ENCODE measurements at regions not wholly inside any gene's neighbourhood (a gene's known extent, or its start where the extent isn't known, plus 50 kb on each side); places are given as distances from the start of the nearest gene placed in this dataset.
A peak's percentile ranks its signal among the peaks of the same experiment; 100 is the strongest.
"Not testable (repeated sequence)": the region's sequence is repeated elsewhere in the genome, so short reads cannot be mapped to it uniquely, and the experiment has no call there.

DNA sequence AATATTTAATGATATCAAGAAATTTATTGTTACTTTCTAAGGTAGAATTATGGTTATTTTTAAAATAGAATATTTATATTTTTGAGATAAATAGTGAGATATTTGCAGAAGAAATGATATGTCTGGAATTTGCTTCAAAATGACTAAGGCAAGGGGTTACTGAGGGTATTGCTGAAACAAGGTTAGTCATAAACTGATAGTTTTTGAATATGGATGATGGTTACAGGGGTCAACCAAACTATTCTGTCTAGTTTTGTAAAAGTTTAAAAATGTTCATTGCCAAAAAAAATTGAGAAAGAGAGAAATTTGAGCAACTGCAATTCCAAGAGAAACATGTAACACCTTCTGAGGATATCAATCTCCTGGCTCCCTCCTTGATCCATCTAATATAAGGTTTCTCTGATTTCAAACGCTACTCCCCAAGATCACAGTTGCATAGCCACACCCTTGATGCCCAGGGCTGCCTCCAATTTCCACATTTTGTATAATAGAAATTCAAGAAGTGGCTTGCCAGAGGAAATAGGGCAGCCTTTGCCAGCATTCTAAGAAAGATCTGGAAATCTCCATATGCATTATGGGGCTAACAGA, 159.4 kb upstream of the NAMPT start:
- DNase-seq: no peak

DNA sequence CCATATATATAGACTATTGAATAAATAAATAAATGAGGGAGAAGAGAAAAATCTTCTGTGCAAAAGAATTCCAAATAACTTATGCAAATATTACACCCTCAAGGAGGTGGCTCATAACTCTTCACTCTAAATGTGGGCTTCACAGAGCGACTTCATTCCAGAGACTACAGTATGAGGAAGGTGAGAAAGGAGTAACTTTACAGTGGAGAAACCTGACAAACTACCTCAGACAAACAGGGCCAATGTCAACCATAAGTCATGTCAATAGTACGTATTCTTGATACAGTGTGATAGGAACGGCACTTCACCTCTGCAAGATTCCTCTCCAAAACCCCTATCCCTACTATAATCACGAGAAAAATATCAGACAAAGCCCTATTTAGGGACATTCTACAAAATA, 158.4 kb upstream of the NAMPT start:
- no peak for DNase-seq

DNA sequence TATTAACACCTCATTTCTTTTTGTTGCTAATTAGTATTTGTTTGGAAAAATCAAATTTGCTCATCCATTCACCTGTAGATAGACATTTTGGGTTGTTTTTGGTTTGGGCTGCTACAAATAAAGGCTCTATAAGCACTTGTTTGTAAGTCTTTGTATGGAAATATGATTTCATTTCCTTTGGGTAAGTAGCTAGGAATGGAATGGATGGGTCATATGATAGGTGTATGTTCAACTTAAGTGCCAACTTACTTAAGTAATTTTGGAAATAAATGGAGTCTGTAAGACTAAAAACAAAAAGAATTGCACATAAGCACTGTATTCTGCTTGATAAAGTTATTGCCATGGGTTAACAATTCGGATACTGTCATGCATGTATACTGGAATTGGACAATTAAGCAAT, 157.7 kb upstream of the NAMPT start:
- DNase-seq: no peak

DNA sequence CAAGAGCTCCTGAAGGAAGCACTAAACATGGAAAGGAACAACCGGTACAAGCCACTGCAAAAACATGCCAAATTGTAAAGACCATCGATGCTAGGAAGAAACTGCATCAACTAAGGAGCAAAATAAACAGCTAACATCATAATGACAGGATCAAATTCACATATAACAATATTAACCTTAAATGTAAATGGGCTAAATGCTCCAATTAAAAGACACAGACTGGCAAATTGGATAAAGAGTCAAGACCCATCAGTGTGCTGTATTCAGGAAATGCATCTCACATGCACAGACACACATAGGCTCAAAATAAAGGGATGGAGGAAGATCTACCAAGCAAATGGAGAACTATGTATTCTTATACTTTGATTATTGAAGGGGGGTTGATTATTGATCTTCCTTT, 156.6 kb upstream of the NAMPT start:
- DNase-seq: not testable (repeated sequence)

DNA sequence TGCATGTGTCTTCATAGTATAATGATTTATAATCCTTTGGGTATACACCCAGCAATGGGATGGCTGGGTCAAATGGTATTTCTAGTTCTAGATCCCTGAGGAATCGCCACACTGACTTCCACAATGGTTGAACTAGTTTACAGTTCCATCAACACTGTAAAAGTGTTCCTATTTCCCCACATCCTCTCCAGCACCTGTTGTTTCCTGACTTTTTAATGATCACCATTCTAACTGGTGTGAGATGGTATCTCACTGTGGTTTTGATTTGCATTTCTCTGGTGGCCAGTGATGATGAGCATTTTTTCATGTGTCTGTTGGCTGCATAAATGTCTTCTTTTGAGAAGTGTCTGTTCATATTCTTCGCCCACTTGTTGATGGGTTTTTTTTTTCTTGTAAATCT, 152.2 kb upstream of the NAMPT start:
- DNase-seq: not testable (repeated sequence)

DNA sequence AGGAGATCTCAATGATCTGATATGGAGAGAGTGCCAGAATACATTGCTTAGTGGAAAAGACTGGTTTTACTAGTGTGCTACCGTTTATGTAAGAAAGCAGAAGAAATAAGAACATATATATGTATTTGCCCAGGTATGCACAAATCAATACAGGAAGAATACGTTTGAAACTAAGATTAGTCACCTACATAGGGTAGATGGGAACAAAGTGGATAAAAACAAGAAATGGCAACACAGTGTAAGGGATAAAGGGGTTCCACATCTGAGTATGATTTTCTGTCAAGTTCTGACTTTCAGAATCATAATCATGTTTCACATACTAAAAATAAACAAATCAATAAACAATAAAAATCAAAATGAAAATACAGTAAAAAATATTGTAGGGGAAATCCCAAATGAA, 148.6 kb upstream of the NAMPT start:
- DNase-seq: no peak

DNA sequence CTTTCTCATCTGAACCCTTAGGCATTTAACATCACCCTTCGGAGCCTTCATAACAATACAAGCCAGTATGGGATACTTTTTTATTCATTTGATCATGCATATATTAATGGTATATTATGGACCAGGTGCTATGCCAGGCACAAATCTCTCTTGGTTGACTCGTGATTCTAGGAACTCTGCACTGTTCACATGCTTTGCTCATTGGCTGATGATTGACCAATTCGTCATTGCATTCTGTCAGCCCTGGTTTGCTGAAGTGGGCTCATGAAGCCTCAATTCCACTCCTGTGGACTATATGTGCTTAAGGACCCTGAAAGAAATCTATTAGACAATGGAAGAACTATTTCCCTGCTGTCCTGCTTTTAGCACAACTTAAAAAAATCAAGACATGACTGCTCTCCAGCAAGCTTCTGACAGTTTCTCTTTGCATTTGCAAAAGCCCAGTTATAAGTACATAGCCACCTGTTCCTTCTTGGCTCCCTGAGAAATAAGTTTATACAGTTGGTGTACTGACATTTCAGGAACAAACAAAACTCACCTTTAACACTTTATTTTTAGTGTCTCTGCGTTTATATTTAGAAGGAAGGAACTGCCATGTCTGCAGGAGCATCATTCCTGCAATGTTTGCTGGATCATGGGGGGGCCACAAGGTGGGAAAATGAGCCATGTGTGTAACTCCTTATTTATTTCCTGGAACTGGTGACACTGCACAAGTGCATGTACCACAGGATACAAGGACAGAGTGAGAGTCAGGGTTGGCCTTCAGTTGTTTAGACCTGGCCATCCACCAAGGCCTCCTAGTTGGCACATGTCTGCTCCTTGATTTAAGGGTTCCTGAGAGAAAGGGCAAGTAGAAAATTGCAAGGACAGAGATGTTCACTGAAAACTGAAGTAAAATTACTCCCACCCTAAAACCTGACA, 146.0 kb upstream of the NAMPT start:
- no peak for DNase-seq

DNA sequence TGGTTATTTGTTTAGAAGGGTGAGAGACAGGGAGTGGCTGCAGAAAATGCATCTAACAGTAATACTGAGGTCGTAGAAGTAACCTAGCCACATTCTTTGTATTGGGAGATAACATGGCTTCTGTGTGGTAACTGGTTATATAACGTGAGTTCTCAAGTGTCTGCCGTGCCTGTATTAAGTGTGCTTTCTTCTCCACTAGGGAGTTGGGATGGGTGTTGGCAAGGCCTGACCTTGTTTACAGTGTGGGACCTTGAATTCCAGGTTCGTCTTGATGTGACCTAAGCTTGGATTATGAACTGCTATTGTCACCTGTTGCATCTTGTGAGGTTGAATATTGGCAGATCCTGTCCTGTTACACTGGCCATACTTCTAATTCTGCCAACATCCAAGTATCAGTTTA, 145.3 kb upstream of the NAMPT start:
- no peak for DNase-seq

DNA sequence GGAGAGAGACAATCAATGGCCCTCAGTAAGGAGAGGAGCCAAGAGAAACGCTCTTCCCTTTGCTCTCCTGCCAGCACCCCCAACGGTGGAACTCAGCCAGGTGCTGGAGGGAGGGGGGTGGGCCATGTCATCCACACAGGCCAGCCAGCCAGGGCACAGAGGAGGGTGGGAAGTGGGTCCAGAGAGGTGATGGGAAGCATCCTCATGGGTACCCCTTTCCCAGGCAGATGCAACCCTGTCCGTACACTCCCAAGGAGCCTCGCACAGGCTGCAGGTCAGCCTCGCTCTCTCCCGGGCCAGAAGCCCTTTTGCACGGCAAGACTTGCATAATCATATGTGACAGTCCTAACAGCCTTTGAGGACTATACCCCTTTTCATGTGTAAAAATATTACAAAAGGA, 142.0 kb upstream of the NAMPT start:
- DNase-seq: no peak

DNA sequence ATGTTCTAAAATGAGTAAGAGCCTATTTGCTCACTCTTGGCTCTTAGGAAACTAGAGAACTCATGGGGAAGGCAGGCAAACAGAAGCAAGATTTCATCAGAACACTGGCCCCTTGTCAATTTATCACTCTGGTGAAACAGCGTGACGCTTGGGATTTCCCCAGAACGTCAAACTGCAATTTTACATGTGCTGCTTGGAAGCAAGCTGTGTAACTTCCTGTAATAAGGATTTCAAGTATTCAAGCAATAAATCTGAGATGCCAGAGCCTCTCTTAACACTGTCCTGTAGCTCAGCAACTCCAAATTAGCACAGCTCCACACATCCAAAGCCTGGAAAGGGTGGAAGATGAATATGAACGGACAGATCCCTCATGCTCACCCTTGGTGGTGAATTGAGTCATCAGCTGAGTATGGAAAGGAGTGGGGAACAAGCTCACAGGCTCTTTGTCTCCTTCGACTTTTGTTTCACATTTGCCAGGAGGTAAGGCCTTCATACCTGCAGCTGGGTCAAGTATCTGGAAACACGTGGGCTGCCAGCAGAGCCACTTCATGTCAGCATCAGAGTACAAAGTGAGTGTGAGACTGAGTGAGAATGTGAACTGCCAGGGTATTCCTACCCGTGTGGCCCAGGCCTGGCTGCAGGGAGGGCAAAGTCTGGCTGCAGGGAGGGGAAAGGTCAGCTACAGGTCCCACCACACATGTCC, 140.4 kb upstream of the NAMPT start:
- peak; percentile 99 for DNase-seq

DNA sequence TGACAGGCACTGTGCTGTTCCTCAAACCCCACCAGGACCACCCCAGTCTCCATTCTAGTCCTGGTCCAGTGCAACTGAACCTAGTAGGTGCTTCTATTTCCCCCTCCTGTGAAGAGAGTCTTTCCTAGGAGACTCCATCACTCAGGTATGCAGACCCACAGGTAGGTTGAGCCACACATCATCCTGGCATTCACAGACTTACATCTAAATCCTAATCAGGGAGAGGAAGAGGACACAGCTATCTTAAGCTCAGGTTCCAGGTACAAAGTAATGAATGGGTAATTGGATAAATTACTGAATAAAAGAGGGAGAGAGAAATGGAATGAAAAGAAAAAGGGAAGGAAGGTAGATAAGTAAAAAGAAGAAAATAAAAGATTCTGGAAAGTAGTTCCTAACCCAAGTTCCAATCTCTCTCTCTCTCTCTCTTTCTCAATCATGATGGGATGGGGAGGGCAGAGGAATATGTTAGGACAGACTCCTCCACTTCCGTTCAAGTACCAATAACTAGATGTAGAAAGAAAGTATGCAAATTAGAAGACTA, 139.8 kb upstream of the NAMPT start:
- no peak for DNase-seq

DNA sequence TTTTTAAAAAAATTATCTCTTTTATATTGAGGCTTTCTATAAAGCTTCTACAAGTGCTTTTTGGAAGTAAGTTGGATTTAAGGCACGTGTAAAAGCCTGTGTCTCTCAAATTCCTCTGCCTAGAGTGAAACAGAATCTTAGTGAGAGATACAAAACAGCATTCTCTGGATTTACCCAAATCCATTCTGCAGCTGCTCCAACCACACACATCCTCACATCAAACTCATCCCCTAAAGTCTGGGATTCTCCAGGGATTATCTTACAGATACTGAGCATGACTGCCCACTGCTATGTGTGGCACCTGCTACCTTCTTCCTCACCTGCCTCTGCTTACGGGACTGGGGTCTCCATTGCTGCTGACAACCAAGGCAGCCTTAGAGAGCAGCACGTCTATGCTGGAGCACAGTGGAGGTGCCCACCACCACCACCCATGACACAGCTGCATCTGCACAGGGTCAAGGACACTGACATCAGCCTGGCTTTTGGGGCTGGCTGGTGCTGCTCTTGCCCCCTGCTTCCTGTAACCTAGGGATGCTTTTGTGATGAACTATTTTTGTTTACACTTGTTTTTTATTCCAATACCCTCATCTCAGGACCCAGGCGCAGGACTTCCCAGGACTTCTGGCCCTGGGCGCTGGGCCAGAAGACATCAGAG, 139.2 kb upstream of the NAMPT start:
- no peak for DNase-seq

DNA sequence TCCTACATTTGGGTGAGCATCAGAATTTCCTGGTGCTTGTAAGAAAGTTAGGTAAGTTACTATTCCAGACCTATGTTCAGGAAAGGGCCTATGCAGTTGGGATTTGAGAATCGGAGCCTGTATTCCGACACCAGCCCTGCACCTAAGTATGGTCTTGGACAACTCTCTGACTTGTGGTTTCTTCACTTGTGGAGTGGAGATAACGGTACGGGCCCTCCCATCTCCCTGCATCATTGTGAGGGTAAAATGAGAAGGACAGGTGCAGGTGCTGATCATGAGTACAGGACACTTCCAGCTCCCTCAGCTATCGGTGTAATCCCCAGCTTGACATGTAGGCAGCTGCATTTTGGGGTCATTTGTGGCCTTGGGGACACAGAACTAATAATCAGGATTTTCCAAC, 138.3 kb upstream of the NAMPT start:
- no peak for DNase-seq

DNA sequence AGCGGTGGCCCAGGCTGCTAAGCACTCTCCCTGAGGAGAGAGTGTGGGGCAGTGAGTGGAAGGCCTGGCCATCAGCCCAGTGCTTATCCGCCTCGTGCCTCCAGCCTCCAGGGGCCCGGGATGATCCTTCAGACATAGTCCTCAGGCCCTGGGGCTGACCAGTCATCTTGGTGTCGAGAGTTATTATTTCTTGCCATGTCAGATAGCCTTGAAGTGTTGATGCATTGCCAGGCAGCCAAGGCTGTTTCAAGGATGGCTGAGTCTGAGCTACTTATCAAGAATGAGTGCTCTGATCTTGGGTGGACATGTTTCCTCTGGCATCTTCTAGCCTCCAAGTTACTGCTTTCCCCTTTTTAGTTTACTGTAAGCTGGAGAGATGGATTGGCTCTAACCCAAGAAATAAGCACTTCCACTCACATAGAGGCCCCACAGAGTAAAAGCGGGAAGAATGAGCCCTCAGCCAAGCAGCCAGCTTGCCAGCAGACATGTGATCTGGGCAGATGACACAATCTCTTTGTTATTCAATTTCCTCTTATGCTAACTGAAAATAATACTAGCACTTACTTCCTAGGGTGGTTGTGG, 136.5 kb upstream of the NAMPT start:
- DNase-seq: peak; percentile 94

DNA sequence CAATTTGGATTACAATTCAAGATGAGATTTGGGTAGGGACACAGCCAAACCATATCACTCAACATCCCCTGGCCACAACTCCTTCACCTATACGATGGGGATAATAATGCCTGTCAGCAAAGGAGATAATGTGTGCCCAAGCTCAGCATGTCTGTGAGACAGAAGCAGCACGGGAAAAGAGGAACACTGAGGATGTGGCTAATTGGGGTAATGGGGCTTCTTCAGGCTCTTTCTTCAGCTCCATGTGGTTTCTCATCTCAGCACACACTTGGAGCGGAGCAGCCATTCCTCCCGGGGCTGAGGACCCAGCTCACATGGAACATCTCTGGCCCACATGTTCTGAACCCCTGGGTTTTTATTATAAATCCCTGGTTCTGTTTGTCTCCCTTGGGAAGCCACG, 136.0 kb upstream of the NAMPT start:
- peak; percentile 27 for DNase-seq

DNA sequence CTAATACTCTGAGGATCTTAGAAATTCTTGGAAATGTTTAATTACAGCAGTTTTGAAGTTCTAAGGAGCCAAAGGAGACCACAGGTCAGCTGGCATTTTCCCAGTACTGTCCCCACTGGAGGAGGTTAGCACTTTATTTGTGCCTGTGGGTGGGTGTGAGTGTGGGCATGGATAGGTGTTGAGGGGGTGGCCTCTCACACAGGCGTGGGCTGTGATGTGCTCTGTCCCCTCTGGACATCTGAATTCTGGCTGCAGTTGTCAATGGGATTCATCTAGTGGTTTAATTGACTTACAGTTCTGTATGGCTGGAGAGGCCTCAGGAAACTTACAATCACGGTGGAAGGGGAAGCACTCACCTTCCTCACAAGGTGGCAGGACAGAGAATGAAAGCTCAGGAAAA, 135.4 kb upstream of the NAMPT start:
- DNase-seq: no peak

DNA sequence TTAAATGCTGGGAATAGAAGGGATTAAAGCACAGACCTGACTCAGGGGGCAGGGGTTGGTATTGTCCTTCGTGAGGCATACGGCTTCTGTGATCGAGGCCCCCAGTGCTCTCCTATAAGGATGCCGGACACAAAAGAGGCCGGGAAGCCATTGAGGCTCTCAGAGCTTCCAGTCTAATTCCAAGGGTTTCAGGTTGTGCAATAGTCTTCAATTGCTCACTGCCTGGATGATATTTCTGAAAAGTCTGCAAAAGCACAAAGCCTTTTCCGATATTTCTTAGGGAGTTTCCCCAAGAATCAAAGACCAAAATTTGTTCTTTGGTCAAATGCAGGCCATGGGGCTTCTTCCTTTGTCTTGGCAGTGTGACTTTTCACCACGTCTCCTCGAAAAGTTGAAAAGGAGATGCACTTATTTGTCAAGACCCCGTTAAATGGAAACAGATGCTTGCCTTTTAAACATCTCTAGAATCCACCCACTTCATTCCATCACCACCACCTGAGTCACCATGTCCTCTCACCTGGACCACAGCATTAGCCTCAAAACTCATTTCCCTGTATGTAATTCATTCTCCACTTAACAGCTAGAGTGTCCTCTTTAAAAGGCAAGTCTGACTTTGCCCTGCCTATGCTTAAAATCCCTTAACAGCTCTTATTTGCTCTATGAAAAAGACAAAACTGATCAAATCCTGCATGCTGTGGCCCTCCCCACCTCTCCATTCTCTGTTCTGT, 134.8 kb upstream of the NAMPT start:
- DNase-seq: no peak

DNA sequence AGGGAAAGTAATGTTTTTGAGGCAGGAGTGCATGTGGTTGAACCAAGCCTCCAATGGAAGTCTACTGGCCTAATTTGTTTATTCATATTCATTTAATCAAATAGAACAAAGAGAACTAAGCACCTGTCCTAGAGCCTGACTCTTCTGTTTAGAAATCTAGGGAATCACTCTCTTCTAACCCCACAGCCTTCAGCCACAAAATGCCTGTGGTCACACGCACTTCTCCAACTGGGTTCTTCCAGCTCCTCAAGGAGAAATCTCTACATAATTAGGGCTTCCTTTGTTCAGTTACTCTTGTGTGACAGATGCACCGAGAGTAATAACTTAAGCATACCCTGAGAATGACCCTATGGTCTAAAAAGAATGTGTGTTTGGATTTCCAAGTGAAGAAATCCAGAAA, 133.7 kb upstream of the NAMPT start:
- DNase-seq: peak; percentile 16

DNA sequence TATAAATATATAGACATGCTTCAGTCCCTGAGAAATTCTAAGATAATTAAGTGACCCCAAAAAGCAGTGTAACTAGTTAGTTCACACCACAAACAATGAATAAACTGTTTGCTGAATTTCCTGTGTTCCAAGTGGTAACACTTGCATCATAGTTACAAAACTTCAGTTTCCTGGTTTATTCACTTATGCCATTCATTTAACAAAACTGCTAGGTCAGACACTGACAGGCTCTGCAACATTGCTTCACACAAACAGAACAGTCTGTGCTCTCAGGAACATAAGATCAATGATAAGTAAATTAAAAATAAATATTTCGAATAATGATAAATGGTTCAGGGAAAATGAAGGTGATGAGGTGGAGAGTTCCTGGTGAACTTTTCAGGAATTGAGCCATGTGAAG, 133.3 kb upstream of the NAMPT start:
- peak; percentile 92 for DNase-seq

DNA sequence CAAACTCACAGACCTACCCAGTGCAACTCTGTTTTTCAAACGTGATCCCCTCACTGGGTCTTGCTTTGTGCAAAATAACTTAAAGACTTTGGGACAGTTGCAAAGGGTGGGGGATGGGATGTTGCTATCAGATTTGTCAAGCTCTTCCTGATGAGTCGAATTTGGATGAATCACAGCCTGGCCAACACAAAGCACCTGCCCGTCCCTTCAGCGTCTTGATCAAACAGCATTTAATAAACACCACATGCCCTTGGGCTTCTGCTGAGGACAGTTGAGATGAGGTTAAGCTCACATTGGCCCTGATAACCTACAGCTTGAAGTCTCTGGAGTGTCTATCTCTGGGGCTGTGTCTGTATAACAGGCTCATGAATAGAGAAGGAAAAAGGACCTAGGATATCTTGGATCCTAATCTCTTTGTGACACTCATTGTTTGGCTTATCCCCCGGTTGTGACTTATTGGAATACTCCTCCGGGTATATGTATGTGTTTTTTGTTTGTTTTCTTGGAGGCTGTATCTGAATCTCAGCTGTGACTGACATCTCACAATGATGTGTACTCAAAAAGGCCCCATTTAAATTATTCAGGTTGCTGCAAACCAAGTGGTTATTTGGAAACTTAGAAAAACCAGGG, 132.6 kb upstream of the NAMPT start:
- no peak for DNase-seq

DNA sequence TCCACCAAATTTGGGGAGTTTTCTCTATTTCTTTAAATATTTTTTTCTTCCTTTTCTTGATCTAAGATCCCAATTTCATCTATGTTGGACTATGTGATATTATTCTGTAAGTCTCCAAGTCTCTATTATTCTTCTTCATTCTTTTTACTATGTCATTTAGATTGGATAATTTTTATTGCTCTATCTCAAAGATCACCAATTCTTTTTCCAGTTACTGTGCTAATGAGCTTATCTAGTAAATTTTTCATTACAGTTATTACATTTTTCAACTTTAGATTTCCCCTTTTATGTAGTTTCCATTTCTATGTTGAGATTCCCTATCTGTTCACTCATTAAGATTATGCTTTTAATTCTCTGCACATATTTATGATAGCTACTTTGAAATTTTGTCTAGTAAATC, 131.6 kb upstream of the NAMPT start:
- DNase-seq: no peak

DNA sequence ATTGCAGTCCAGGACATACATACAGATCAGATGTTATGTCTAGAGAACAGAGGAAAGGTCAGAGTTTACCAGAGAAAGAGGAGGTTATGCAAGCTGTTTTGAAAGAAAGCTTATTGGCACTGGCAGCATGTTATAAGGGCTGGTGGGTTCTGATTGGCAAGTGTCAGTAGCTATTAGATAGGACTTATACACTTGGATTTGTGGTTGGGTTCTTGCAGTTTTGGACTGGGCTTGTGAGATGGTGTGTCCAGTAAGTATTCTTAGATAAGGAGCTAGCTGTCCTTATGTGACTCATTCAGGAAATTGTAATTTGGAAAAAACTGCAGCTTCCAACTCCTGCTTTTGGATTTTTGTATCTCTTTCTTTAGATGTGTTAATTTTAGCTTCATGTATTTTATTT, 130.7 kb upstream of the NAMPT start:
- DNase-seq: no peak

Data from inflammatory macrophage treated with lipopolysaccharide for 4 hours (primary cell).